Esophagus muscularis mucosa (tissue), 4 donors: ENCODE measurements at regions not wholly inside any gene's neighbourhood (a gene's known extent, or its start where the extent isn't known, plus 50 kb on each side); places are given as distances from the start of the nearest gene placed in this dataset.
"Not testable (repeated sequence)": the region's sequence is repeated elsewhere in the genome, so short reads cannot be mapped to it uniquely, and the experiment has no call there.

Experiments used
- EP300 ChIP-seq: sonication (generic); formaldehyde crosslinking; IDR thresholded peaks from one replicate; pipeline ENCODE4 v1.6.1; 2017; ENCODE audit warnings: antibody characterized with exemption
- POLR2A ChIP-seq: fragments of 450-650 bp; IDR thresholded peaks from one replicate; pipeline ENCODE4 v1.6.1; 2017; ENCODE audit warnings: antibody characterized with exemption, moderate library complexity, mild to moderate bottlenecking, low read depth
- TF ChIP-seq, protein P1 (sequence below), 3 experiments: fragments of 200-600 bp in 2 of 3; fragments of 450-650 bp in 1 of 3; sonication (generic) in 2 of 3; IDR thresholded peaks; one replicate each; pipeline ENCODE4 v1.5.1; 2017 to 2019; ENCODE audit warnings: antibody characterized with exemption in 3 of 3, mild to moderate bottlenecking in 2 of 3, moderate library complexity in 1 of 3

DNA sequence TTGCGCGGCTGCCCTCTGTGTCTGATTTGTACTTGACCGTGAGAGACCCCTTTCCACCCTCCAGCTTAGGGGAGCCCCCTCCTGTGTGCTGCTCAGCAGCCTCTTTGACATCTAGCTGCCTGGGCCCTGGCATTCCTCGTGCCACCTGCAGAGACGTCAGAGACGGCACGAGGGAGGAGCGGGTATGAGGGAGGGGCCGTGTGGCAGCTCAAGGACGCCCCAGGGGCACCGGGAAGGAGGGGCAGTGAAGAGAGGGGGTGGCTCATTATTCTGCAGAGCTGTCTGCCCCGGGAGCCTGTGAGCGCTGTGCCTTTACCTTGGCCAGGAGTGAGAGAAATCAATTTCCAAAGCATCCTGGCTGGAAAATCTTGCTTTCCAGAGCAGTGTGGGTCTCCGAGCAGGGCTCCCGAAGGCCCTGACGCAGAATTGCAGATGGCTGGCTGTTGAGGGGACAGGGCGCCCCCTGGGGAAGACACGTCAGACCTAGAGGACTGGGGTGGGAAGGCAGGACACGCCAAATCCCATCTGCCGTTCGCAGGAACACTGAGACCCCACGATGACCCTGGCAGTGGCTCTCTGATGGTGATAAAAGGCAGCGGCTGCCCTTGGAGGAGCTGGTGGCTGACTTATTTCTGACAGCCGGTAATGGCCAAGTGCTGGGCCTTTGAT, 3950.5 kb upstream of the TPTE start:
- TF ChIP-seq, protein P1, sequence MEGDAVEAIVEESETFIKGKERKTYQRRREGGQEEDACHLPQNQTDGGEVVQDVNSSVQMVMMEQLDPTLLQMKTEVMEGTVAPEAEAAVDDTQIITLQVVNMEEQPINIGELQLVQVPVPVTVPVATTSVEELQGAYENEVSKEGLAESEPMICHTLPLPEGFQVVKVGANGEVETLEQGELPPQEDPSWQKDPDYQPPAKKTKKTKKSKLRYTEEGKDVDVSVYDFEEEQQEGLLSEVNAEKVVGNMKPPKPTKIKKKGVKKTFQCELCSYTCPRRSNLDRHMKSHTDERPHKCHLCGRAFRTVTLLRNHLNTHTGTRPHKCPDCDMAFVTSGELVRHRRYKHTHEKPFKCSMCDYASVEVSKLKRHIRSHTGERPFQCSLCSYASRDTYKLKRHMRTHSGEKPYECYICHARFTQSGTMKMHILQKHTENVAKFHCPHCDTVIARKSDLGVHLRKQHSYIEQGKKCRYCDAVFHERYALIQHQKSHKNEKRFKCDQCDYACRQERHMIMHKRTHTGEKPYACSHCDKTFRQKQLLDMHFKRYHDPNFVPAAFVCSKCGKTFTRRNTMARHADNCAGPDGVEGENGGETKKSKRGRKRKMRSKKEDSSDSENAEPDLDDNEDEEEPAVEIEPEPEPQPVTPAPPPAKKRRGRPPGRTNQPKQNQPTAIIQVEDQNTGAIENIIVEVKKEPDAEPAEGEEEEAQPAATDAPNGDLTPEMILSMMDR (IDR thresholded peaks at IDR 0.05) = not testable (repeated sequence)
- not testable (repeated sequence) for TF ChIP-seq EP300, POLR2A
